ACHN (cell line): ENCODE measurements at regions not wholly inside any gene's neighbourhood (a gene's known extent, or its start where the extent isn't known, plus 50 kb on each side); places are given as distances from the start of the nearest gene placed in this dataset.

ENCODE experiments used
- DNase-seq: peaks from one replicate; pipeline ENCODE4 v3.0.0-alpha.2; 2015
- in situ Hi-C: cut with HindIII; loops from 2 replicates; pipeline ENCODE4 v1.10.0; 2017; ENCODE audit warnings: low sequenced_read_pairs, low pct_ligation_motif_present, low pct_unique_long_range_greater_than_20kb

- in situ Hi-C loops, result no loop called here
- no peak for DNase-seq
Measured at GRCh38 chr7:10684606-10685005, 289.1 kb upstream of the PHF14 start.

- DNase-seq, result no peak
- in situ Hi-C loops, result no loop called here
Measured at GRCh38 chr7:10685040-10685439, 288.6 kb upstream of the PHF14 start.

- no peak for DNase-seq
- in situ Hi-C loops, result no loop called here
Measured at GRCh38 chr7:10688544-10688943, 285.1 kb upstream of the PHF14 start.

GRCh38 chr7:10696064-10696463, 277.6 kb upstream of the PHF14 start:
- DNase-seq, result no peak
- in situ Hi-C loops, result no loop called here

- in situ Hi-C loops, result no loop called here
- no peak for DNase-seq
Measured at GRCh38 chr7:10703059-10703458, 270.6 kb upstream of the PHF14 start.

GRCh38 chr7:10703981-10704380, 269.7 kb upstream of the PHF14 start:
- DNase-seq, result no peak
- in situ Hi-C loops, result no loop called here

- no peak for DNase-seq
- in situ Hi-C loops, result no loop called here
Measured at GRCh38 chr7:10704653-10705052, 269.0 kb upstream of the PHF14 start.

GRCh38 chr7:10706875-10707493, 266.7 kb upstream of the PHF14 start:
- in situ Hi-C loops, result no loop called here
- DNase-seq, result no peak

GRCh38 chr7:10707519-10707918, 266.2 kb upstream of the PHF14 start:
- no peak for DNase-seq
- in situ Hi-C loops, result no loop called here

- DNase-seq, result peak; percentile 44
- in situ Hi-C loops, result no loop called here
Measured at GRCh38 chr7:10708447-10708846, 265.2 kb upstream of the PHF14 start.

- in situ Hi-C loops, result no loop called here
- no peak for DNase-seq
Measured at GRCh38 chr7:10718768-10719167, 254.9 kb upstream of the PHF14 start.

- DNase-seq, result peak; percentile 14
- in situ Hi-C loops, result no loop called here
Measured at GRCh38 chr7:10720042-10720441, 253.6 kb upstream of the PHF14 start.

- in situ Hi-C loops, result no loop called here
- no peak for DNase-seq
Measured at GRCh38 chr7:10721289-10721688, 252.4 kb upstream of the PHF14 start.

GRCh38 chr7:10723832-10724231, 249.8 kb upstream of the PHF14 start:
- DNase-seq, result no peak
- in situ Hi-C loops, result no loop called here

- in situ Hi-C loops, result no loop called here
- no peak for DNase-seq
Measured at GRCh38 chr7:10724449-10724848, 249.2 kb upstream of the PHF14 start.

- in situ Hi-C loops, result no loop called here
- DNase-seq, result no peak
Measured at GRCh38 chr7:10727636-10728035, 246.0 kb upstream of the PHF14 start.

GRCh38 chr7:10731253-10731773, 242.4 kb upstream of the PHF14 start:
- in situ Hi-C loops, result no loop called here
- DNase-seq, result no peak

- DNase-seq, result no peak
- in situ Hi-C loops, result no loop called here
Measured at GRCh38 chr7:10733747-10734146, 239.9 kb upstream of the PHF14 start.

- in situ Hi-C loops, result no loop called here
- DNase-seq, result no peak
Measured at GRCh38 chr7:10734595-10734994, 239.1 kb upstream of the PHF14 start.

- no peak for DNase-seq
- in situ Hi-C loops, result no loop called here
Measured at GRCh38 chr7:10739401-10739800, 234.3 kb upstream of the PHF14 start.

- no peak for DNase-seq
- in situ Hi-C loops, result no loop called here
Measured at GRCh38 chr7:10740805-10741204, 232.9 kb upstream of the PHF14 start.
